SK-N-SH (cell line): ENCODE measurements at regions not wholly inside any gene's neighbourhood (a gene's known extent, or its start where the extent isn't known, plus 50 kb on each side); places are given as distances from the start of the nearest gene placed in this dataset.

Experiments used
- CTCF ChIA-PET: fragments of 300-600, 350-600 bp; formaldehyde crosslinking; extraction: SDS; loops from one replicate; lab custom pipeline; 2021; lab: Yijun Ruan, JAX
- POLR2A ChIA-PET: fragments of 350-600 bp; sonication (Branson Sonifier 250); formaldehyde crosslinking; extraction: SDS; loops from one replicate; lab custom pipeline; 2020; ENCODE audit warnings: antibody characterized with exemption, inconsistent platforms; lab: Yijun Ruan, JAX
- DNase-seq: peaks from one replicate; pipeline ENCODE4 v3.0.0; 2012
- H2AFZ ChIP-seq: fragments of 200-600 bp; sonication (generic); 2 replicates; pipeline ENCODE4 v1.8.1; 2016; ENCODE audit warnings: antibody characterized with exemption, mild to moderate bottlenecking, low read depth
- H3F3A ChIP-seq: fragments of 200-600 bp; sonication (generic); replicated peaks from 2 replicates; pipeline ENCODE3; 2016; ENCODE audit warnings: antibody characterized with exemption, mild to moderate bottlenecking; ENCODE audit not compliant: insufficient read depth
- H3K27ac ChIP-seq, 2 experiments: fragments of 200-500 bp in 1 of 2; fragments of 200-600 bp in 1 of 2; sonication (Bioruptor generic) in 1 of 2; sonication (generic), shearing (Covaris generic) in 1 of 2; 2 replicates each; pipeline versions ENCODE4 v1.5.1 to v1.6.1; 2014 to 2016; ENCODE audit warnings: low read depth in 2 of 2, inconsistent platforms in 1 of 2, low read length in 1 of 2, mild to moderate bottlenecking in 1 of 2, mixed read lengths in 1 of 2
- H3K27me3 ChIP-seq: fragments of 200-600 bp; sonication (generic), shearing (Covaris generic); 2 replicates; pipeline ENCODE4 v1.6.1; 2016; ENCODE audit warnings: mixed run types; ENCODE audit not compliant: insufficient read depth
- H3K36me3 ChIP-seq, 2 experiments: fragments of 200-500 bp in 1 of 2; fragments of 200-600 bp in 1 of 2; sonication (Bioruptor generic) in 1 of 2; sonication (generic) in 1 of 2; replicated peaks in 1 of 2; 2 replicates each; pipeline versions ENCODE3 to v1.5.1; 2014 to 2016; ENCODE audit warnings: low read length in 1 of 2, mild to moderate bottlenecking in 1 of 2; ENCODE audit not compliant: insufficient read depth in 2 of 2, control insufficient read depth in 1 of 2
- H3K4me1 ChIP-seq, 2 experiments: fragments of 200-500 bp in 1 of 2; fragments of 200-600 bp in 1 of 2; sonication (Bioruptor generic) in 1 of 2; sonication (generic), shearing (Covaris generic) in 1 of 2; 2 replicates each; pipeline versions ENCODE4 v1.5.1 to v1.6.1; 2014 to 2016; ENCODE audit warnings: low read depth in 1 of 2, low read length in 1 of 2, mixed run types in 1 of 2; ENCODE audit not compliant: insufficient read depth in 2 of 2, control insufficient read depth in 1 of 2
- H3K4me2 ChIP-seq: fragments of 200-600 bp; sonication (generic), shearing (Covaris generic); 2 replicates; pipeline ENCODE4 v1.6.1; 2017; ENCODE audit warnings: mixed run types
- H3K4me3 ChIP-seq, 2 experiments: fragments of 200-500 bp in 1 of 2; fragments of 200-600 bp in 1 of 2; sonication (Bioruptor generic) in 1 of 2; sonication (generic), shearing (Covaris generic) in 1 of 2; 2 replicates each; pipeline versions ENCODE4 v1.5.1 to v1.8.1; 2014 to 2016; ENCODE audit warnings: low read depth in 2 of 2, inconsistent platforms in 1 of 2, low read length in 1 of 2, mild to moderate bottlenecking in 1 of 2, mixed read lengths in 1 of 2, moderate library complexity in 1 of 2
- H3K79me2 ChIP-seq: fragments of 200-600 bp; sonication (generic); 2 replicates; pipeline ENCODE4 v1.8.1; 2017; ENCODE audit warnings: mild to moderate bottlenecking; ENCODE audit not compliant: insufficient read depth
- H3K9ac ChIP-seq: fragments of 200-600 bp; sonication (generic); 2 replicates; pipeline ENCODE4 v1.6.1; 2017; ENCODE audit warnings: mixed run types
- H3K9me2 ChIP-seq: fragments of 200-600 bp; sonication (generic); 2 replicates; pipeline ENCODE4 v1.6.1; 2017; ENCODE audit warnings: mixed run types
- H3K9me3 ChIP-seq: fragments of 200-600 bp; sonication (generic); 2 replicates; pipeline ENCODE4 v1.6.1; 2017; ENCODE audit warnings: mixed run types, mild to moderate bottlenecking, moderate library complexity
- H4K20me1 ChIP-seq: fragments of 200-600 bp; sonication (generic); 2 replicates; pipeline ENCODE4 v1.6.1; 2017; ENCODE audit warnings: mild to moderate bottlenecking, mixed run types; ENCODE audit not compliant: insufficient read depth
- CHD2 ChIP-seq: fragments of 150-350 bp; IDR thresholded peaks from 2 replicates; pipeline ENCODE4 v1.6.1; 2018; ENCODE audit warnings: low read length; ENCODE audit not compliant: partially characterized antibody
- EZH2phosphoT487 ChIP-seq: fragments of 200-600 bp; sonication (generic); IDR thresholded peaks from 2 replicates; pipeline ENCODE4 v1.6.1; 2017; ENCODE audit warnings: low read depth, mixed run types, mild to moderate bottlenecking, antibody characterized with exemption, moderate library complexity, borderline replicate concordance
- FOXJ3 ChIP-seq: sonication (generic); formaldehyde crosslinking; IDR thresholded peaks from 2 replicates; pipeline ENCODE4 v1.5.1; 2020; ENCODE audit warnings: mild to moderate bottlenecking, missing genetic modification reagents
- MXI1 ChIP-seq: IDR thresholded peaks from 2 replicates; pipeline ENCODE4 v1.6.1; 2012; ENCODE audit warnings: mild to moderate bottlenecking, low read depth, low read length, improper control_type of control experiment
- PBX3 ChIP-seq: IDR thresholded peaks from 2 replicates; pipeline ENCODE4; 2012
- RAD21 ChIP-seq: IDR thresholded peaks from 2 replicates; pipeline ENCODE4 v1.6.1; 2012; ENCODE audit warnings: mild to moderate bottlenecking, low read length
- RFX5 ChIP-seq: IDR thresholded peaks from 2 replicates; pipeline ENCODE4 v1.6.1; 2012; ENCODE audit warnings: mild to moderate bottlenecking, improper control_type of control experiment, low read length
- SMC3 ChIP-seq: IDR thresholded peaks from 2 replicates; pipeline ENCODE4 v1.6.1; 2012; ENCODE audit warnings: low read depth, low read length, improper control_type of control experiment
- TAF1 ChIP-seq: IDR thresholded peaks from 2 replicates; pipeline ENCODE4 v1.6.1; 2012; ENCODE audit warnings: low read depth, mild to moderate bottlenecking, low read length, moderate library complexity, borderline replicate concordance
- TCF12 ChIP-seq: IDR thresholded peaks from 2 replicates; pipeline ENCODE4 v1.4.0; 2012
- YY1 ChIP-seq: IDR thresholded peaks from 2 replicates; pipeline ENCODE4 v1.4.0; 2012; ENCODE audit warnings: low read depth, mild to moderate bottlenecking
- WGBS: methylation state at CpG from one replicate; pipeline ENCODE4 v1.1.6; 2017; ENCODE audit warnings: low lambda C conversion rate; 5-methylcytosine and 5-hydroxymethylcytosine counted together
- TF ChIP-seq, protein P1 (sequence below): fragments of 150-350 bp; IDR thresholded peaks from 2 replicates; pipeline ENCODE4 v1.6.1; 2016; ENCODE audit warnings: mild to moderate bottlenecking, low read depth, low read length

GRCh38 chr1:175891783-175892309 is 148.5 kb upstream of the TNR start:
- Histone ChIP-seq H3K27ac (no peak overlapping the region), H3K27me3 (no peaks in the 10 kb centered on the region), H3K4me1 (no peaks in the 10 kb centered on the region; a peak in 1 of 4 replicates), H3K4me2 (no peak overlapping the region), H2AFZ (no peak overlapping the region), H3K36me3 (no peaks in the 10 kb centered on the region), H3K9me2 (no peaks in the 10 kb centered on the region), H4K20me1 (no peaks in the 10 kb centered on the region), H3K9ac (no peak overlapping the region), H3K79me2 (no peaks in the 10 kb centered on the region), H3K9me3 (no peaks in the 10 kb centered on the region), H3F3A (no peaks in the 10 kb centered on the region), H3K4me3 (no peak overlapping the region)
- DNase-seq = no peak
- 82% methylated on average over 10 of the region's 10 CpGs for WGBS
- no peak for TF ChIP-seq TCF12
- TF ChIP-seq CHD2 = no peak
- TF ChIP-seq EZH2phosphoT487 = no peak
- TF ChIP-seq PBX3 = no peak
- TF ChIP-seq SMC3 = no peak
- TF ChIP-seq MXI1 = no peak
- no peak for TF ChIP-seq RAD21
- no peak for TF ChIP-seq TAF1
- no peak for TF ChIP-seq YY1
- TF ChIP-seq RFX5 = no peak
- ChIA-PET CTCF (interaction anchor here (1.6 kb wide), 1 partner anchor 518 kb away, joined by 4 read pairs; no protein-coding TSS in a partner anchor), POLR2A (no interaction called here)

GRCh38 chr1:175890958-175891357 is 147.6 kb upstream of the TNR start:
- no peak overlapping the region for H3K9ac ChIP-seq
- ChIA-PET POLR2A (no interaction called here), CTCF (interaction anchor here (0.8 to 1.3 kb wide), 3 partner anchors 146 to 861 kb away, joined by 3 to 4 read pairs (median 3); no protein-coding TSS in a partner anchor)

More at GRCh38 chr1:175890958-175891357, 147.6 kb upstream of the TNR start:
- Histone ChIP-seq H3K9me3 (no peaks in the 10 kb centered on the region), H4K20me1 (no peaks in the 10 kb centered on the region), H3K36me3 (no peaks in the 10 kb centered on the region), H2AFZ (no peak overlapping the region), H3F3A (no peaks in the 10 kb centered on the region), H3K4me3 (no peak overlapping the region), H3K27ac (no peak overlapping the region), H3K4me2 (no peak overlapping the region), H3K9me2 (no peaks in the 10 kb centered on the region), H3K79me2 (no peaks in the 10 kb centered on the region), H3K4me1 (peaks cover 0 to under 1% of the 10 kb centered on the region in 2 experiments; a peak in 1 of 4 replicates), H3K27me3 (no peaks in the 10 kb centered on the region)
- TF ChIP-seq TCF12 = no peak
- TF ChIP-seq, protein P1, sequence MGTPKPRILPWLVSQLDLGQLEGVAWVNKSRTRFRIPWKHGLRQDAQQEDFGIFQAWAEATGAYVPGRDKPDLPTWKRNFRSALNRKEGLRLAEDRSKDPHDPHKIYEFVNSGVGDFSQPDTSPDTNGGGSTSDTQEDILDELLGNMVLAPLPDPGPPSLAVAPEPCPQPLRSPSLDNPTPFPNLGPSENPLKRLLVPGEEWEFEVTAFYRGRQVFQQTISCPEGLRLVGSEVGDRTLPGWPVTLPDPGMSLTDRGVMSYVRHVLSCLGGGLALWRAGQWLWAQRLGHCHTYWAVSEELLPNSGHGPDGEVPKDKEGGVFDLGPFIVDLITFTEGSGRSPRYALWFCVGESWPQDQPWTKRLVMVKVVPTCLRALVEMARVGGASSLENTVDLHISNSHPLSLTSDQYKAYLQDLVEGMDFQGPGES = no peak
- TF ChIP-seq FOXJ3 (CRISPR knock-in tag) = no peak
- 88% methylated on average over 7 of the region's 7 CpGs for WGBS
- no peak for DNase-seq
